WTC11 (cell line): ENCODE measurements at regions not wholly inside any gene's neighbourhood (a gene's known extent, or its start where the extent isn't known, plus 50 kb on each side); places are given as distances from the start of the nearest gene placed in this dataset.

Experiments
- ATAC-seq: fragments of 200-7000 bp; cut with Tn5 transposase; 2 replicates; pipeline ENCODE4 v1.10.0; 2021; ENCODE audit warnings: mild to moderate bottlenecking, moderate library complexity
- CTCF ChIA-PET: fragments of 300-600 bp; sonication (Branson Sonifier 250); formaldehyde crosslinking; loops from one replicate; lab custom pipeline; 2021; ENCODE audit warnings: antibody characterized with exemption; lab: Charles Lee
- POLR2A ChIA-PET: fragments of 350-600 bp; sonication (Branson Sonifier 250); formaldehyde crosslinking; loops from one replicate; lab custom pipeline; 2021; ENCODE audit warnings: antibody characterized with exemption; lab: Charles Lee
- DNase-seq: peaks from one replicate; pipeline ENCODE4 v3.0.0; 2021; ENCODE audit warnings: low spot score
- H3K27ac Mint-ChIP-seq: 2 replicates; pipeline ENCODE4 v1.8.0; 2021; ENCODE audit warnings: mixed read lengths
- H3K27me3 Mint-ChIP-seq: 2 replicates; pipeline ENCODE4 v1.8.0; 2021; ENCODE audit warnings: low read depth, mild to moderate bottlenecking, moderate library complexity, mixed read lengths
- H3K36me3 Mint-ChIP-seq: 2 replicates; pipeline ENCODE4 v1.8.0; 2021; ENCODE audit warnings: mixed read lengths
- H3K4me1 Mint-ChIP-seq: 2 replicates; pipeline ENCODE4 v1.8.0; 2022; ENCODE audit warnings: mixed read lengths
- H3K4me3 Mint-ChIP-seq: 2 replicates; pipeline ENCODE4 v1.8.0; 2021; ENCODE audit warnings: mild to moderate bottlenecking, moderate library complexity, mixed read lengths
- H3K9me3 Mint-ChIP-seq: 2 replicates; pipeline ENCODE4 v1.8.0; 2021; ENCODE audit warnings: mixed read lengths
- E2F1 ChIP-seq: sonication (generic); formaldehyde crosslinking; IDR thresholded peaks from 2 replicates; pipeline ENCODE4 v1.8.0; 2022; ENCODE audit warnings: mild to moderate bottlenecking, missing genetic modification reagents
- E2F5 ChIP-seq: sonication (generic); formaldehyde crosslinking; IDR thresholded peaks from 2 replicates; pipeline ENCODE4 v1.8.1; 2022; ENCODE audit warnings: mild to moderate bottlenecking, moderate library complexity, missing genetic modification reagents
- ERG ChIP-seq: fragments of 250-450 bp; sonication (Bioruptor Pico); IDR thresholded peaks from 2 replicates; pipeline ENCODE4 v1.8.0; 2021; ENCODE audit warnings: mild to moderate bottlenecking
- GRHL2 ChIP-seq: fragments of 250-450 bp; sonication (Bioruptor Pico); IDR thresholded peaks from 2 replicates; pipeline ENCODE4 v1.8.0; 2022; ENCODE audit warnings: mild to moderate bottlenecking, moderate library complexity; ENCODE audit not compliant: insufficient replicate concordance, severe bottlenecking
- MXD4 ChIP-seq: fragments of 250-450 bp; sonication (Bioruptor Pico); IDR thresholded peaks from 2 replicates; pipeline ENCODE4 v1.8.0; 2021; ENCODE audit warnings: mild to moderate bottlenecking, moderate library complexity, borderline replicate concordance
- NR3C1 ChIP-seq: sonication (generic); formaldehyde crosslinking; conservative IDR thresholded peaks from 2 replicates; pipeline ENCODE4 v1.8.1; 2023; ENCODE audit warnings: low read depth, mild to moderate bottlenecking, missing genetic modification reagents
- PRRX2 ChIP-seq: fragments of 250-450 bp; sonication (Bioruptor Pico); IDR thresholded peaks from 2 replicates; pipeline ENCODE4 v1.8.0; 2021; ENCODE audit warnings: mild to moderate bottlenecking
- USF2 ChIP-seq: sonication (generic); formaldehyde crosslinking; IDR thresholded peaks from 2 replicates; pipeline ENCODE4 v1.8.1; 2023; ENCODE audit warnings: mild to moderate bottlenecking, missing genetic modification reagents, moderate library complexity
- ZBTB21 ChIP-seq: sonication (generic); formaldehyde crosslinking; IDR thresholded peaks from 2 replicates; pipeline ENCODE4 v1.8.1; 2023; ENCODE audit warnings: mild to moderate bottlenecking, missing genetic modification reagents, borderline replicate concordance
- ZBTB43 ChIP-seq: sonication (generic); formaldehyde crosslinking; IDR thresholded peaks from 2 replicates; pipeline ENCODE4 v1.8.1; 2023; ENCODE audit warnings: mild to moderate bottlenecking, missing genetic modification reagents
- ZNF121 ChIP-seq: sonication (generic); formaldehyde crosslinking; IDR thresholded peaks from 2 replicates; pipeline ENCODE4 v1.8.0; 2023; ENCODE audit warnings: missing genetic modification reagents
- ZNF281 ChIP-seq: sonication (generic); formaldehyde crosslinking; IDR thresholded peaks from 2 replicates; pipeline ENCODE4 v1.8.0; 2023; ENCODE audit warnings: mild to moderate bottlenecking, missing genetic modification reagents
- ZNF423 ChIP-seq: fragments of 250-450 bp; sonication (Bioruptor Pico); IDR thresholded peaks from 2 replicates; pipeline ENCODE4 v2.1.2; 2022; ENCODE audit warnings: mild to moderate bottlenecking, moderate library complexity
- ZSCAN18 ChIP-seq: fragments of 250-450 bp; sonication (Bioruptor Pico); IDR thresholded peaks from 2 replicates; pipeline ENCODE4 v2.1.2; 2022; ENCODE audit warnings: mild to moderate bottlenecking, moderate library complexity

- no peak for ATAC-seq
- CTCF ChIA-PET: no interaction called here
- peaks cover 11% of the 10 kb centered on the region for H3K4me1 Mint-ChIP-seq
Measured at GRCh38 chr6:94175465-94175864, 756.1 kb upstream of the EPHA7 start.

GRCh38 chr6:94163877-94164276 lies 744.5 kb upstream of the EPHA7 start:
- Mint-ChIP-seq H3K4me3 (no peak overlapping the region), H3K27me3 (no peaks in the 10 kb centered on the region; the same call in 1 of the 2 replicates), H3K4me1 (0 out of 2 replicates have a peak, but pooled peaks cover under 1% of the 10 kb centered on the region), H3K27ac (no peak overlapping the region), H3K9me3 (no peaks in the 10 kb centered on the region), H3K36me3 (no peaks in the 10 kb centered on the region)
- ATAC-seq: no peak
- ChIA-PET CTCF (no interaction called here), POLR2A (no interaction called here)
- no peak for DNase-seq
- TF ChIP-seq ZNF423 (no peak), USF2 (CRISPR knock-in tag) (no peak), E2F5 (CRISPR knock-in tag) (no peak), PRRX2 (CRISPR knock-in tag) (no peak), ZNF281 (CRISPR knock-in tag) (no peak), MXD4 (CRISPR knock-in tag) (no peak)

More at GRCh38 chr6:94175465-94175864, 756.1 kb upstream of the EPHA7 start:
- Mint-ChIP-seq H3K9me3 (peaks cover 16% of the 10 kb centered on the region), H3K36me3 (no peaks in the 10 kb centered on the region), H3K4me3 (no peak overlapping the region), H3K27ac (no peak overlapping the region), H3K27me3 (no peaks in the 10 kb centered on the region)
- TF ChIP-seq E2F1 (CRISPR knock-in tag) (no peak), NR3C1 (CRISPR knock-in tag) (no peak), ZSCAN18 (no peak), GRHL2 (CRISPR knock-in tag) (no peak), ZNF281 (CRISPR knock-in tag) (no peak), MXD4 (CRISPR knock-in tag) (no peak), ZNF121 (CRISPR knock-in tag) (no peak), ZBTB43 (no peak), ZBTB21 (CRISPR knock-in tag) (no peak), ERG (CRISPR knock-in tag) (no peak)
- POLR2A ChIA-PET: no interaction called here
- DNase-seq: no peak
